Neural cell (in vitro differentiated cells): ENCODE measurements at regions not wholly inside any gene's neighbourhood (a gene's known extent, or its start where the extent isn't known, plus 50 kb on each side); places are given as distances from the start of the nearest gene placed in this dataset.

Experiments used
- CTCF ChIP-seq: fragments of 450-650 bp; IDR thresholded peaks from 2 replicates; pipeline ENCODE4 v1.5.1; 2014; ENCODE audit warnings: antibody characterized with exemption, mild to moderate bottlenecking, moderate library complexity; ENCODE audit not compliant: poor library complexity, severe bottlenecking
- EP300 ChIP-seq: fragments of 450-650 bp; conservative IDR thresholded peaks from 2 replicates; pipeline ENCODE4 v1.6.1; 2014; ENCODE audit warnings: antibody characterized with exemption, mild to moderate bottlenecking, moderate library complexity; ENCODE audit not compliant: poor library complexity, severe bottlenecking
- EZH2 ChIP-seq: fragments of 200-600, 300-800 bp; shearing (Covaris generic), sonication (generic); IDR thresholded peaks from 2 replicates; pipeline ENCODE4 v1.6.1; 2014; ENCODE audit warnings: antibody characterized with exemption, low read length, borderline replicate concordance, mild to moderate bottlenecking; ENCODE audit not compliant: insufficient read depth, poor library complexity, severe bottlenecking
- POLR2AphosphoS5 ChIP-seq: IDR thresholded peaks from 2 replicates; pipeline ENCODE4 v1.6.1; 2012
- SMC3 ChIP-seq: fragments of 450-650 bp; conservative IDR thresholded peaks from 2 replicates; pipeline ENCODE4 v1.6.1; 2014; ENCODE audit warnings: antibody characterized with exemption, mild to moderate bottlenecking, moderate library complexity; ENCODE audit not compliant: poor library complexity
- TAF1 ChIP-seq: IDR thresholded peaks from 2 replicates; pipeline ENCODE4 v1.6.1; 2012; ENCODE audit warnings: low read depth

- TF ChIP-seq EP300 (no peak), CTCF (no peak), SMC3 (no peak), EZH2 (no peak), TAF1 (no peak), POLR2AphosphoS5 (no peak)
Observed at GRCh38 chr6:90361174-90361573, 64.5 kb upstream of the BACH2 start.
